GM23248 (cell line): ENCODE measurements at regions not wholly inside any gene's neighbourhood (a gene's known extent, or its start where the extent isn't known, plus 50 kb on each side); places are given as distances from the start of the nearest gene placed in this dataset.
A peak's percentile ranks its signal among the peaks of the same experiment; 100 is the strongest.

Source experiments
- DNase-seq: peaks from one replicate; pipeline ENCODE4 v3.0.0-alpha.2; 2015
- H2AFZ ChIP-seq: fragments of 200-600 bp; sonication (generic); 2 replicates; pipeline ENCODE4 v1.6.1; 2016; ENCODE audit warnings: antibody characterized with exemption
- H3F3A ChIP-seq: fragments of 200-600 bp; sonication (generic); 2 replicates; pipeline ENCODE4 v1.6.1; 2016; ENCODE audit warnings: mild to moderate bottlenecking, antibody characterized with exemption, mixed run types; ENCODE audit not compliant: insufficient read depth
- H3K27ac ChIP-seq: fragments of 200-600 bp; sonication (generic); 2 replicates; pipeline ENCODE4 v1.5.1; 2016; ENCODE audit warnings: mild to moderate bottlenecking
- H3K27me3 ChIP-seq: fragments of 200-600 bp; sonication (generic); replicated peaks from 2 replicates; pipeline ENCODE4 v1.6.1; 2016; ENCODE audit warnings: mild to moderate bottlenecking; ENCODE audit not compliant: insufficient read depth
- H3K36me3 ChIP-seq: fragments of 200-600 bp; sonication (generic); 2 replicates; pipeline ENCODE4 v1.6.1; 2016; ENCODE audit warnings: low read depth, mild to moderate bottlenecking
- H3K4me1 ChIP-seq: fragments of 200-600 bp; sonication (generic); 2 replicates; pipeline ENCODE4 v1.6.1; 2016; ENCODE audit warnings: mild to moderate bottlenecking; ENCODE audit not compliant: insufficient read depth
- H3K4me2 ChIP-seq: fragments of 200-600 bp; sonication (generic); one replicate; pipeline ENCODE4 v1.6.1; 2016; ENCODE audit warnings: mild to moderate bottlenecking; ENCODE audit not compliant: unreplicated experiment
- H3K4me3 ChIP-seq: fragments of 200-600 bp; sonication (generic); 2 replicates; pipeline ENCODE4 v1.5.1; 2016; ENCODE audit warnings: mild to moderate bottlenecking
- H3K79me2 ChIP-seq: fragments of 200-600 bp; sonication (generic); 2 replicates; pipeline ENCODE4 v1.6.1; 2016; ENCODE audit warnings: mild to moderate bottlenecking; ENCODE audit not compliant: insufficient read depth
- H3K9ac ChIP-seq: fragments of 200-600 bp; sonication (generic); 2 replicates; pipeline ENCODE4 v1.6.1; 2016; ENCODE audit warnings: mild to moderate bottlenecking
- H3K9me2 ChIP-seq: fragments of 200-600 bp; sonication (generic); 2 replicates; pipeline ENCODE4 v1.6.1; 2016; ENCODE audit warnings: mixed run types, mild to moderate bottlenecking, moderate library complexity; ENCODE audit not compliant: insufficient read depth
- H3K9me3 ChIP-seq: fragments of 200-600 bp; sonication (generic); one replicate; pipeline ENCODE4 v1.6.1; 2017; ENCODE audit warnings: low read depth
- H4K20me1 ChIP-seq: fragments of 200-600 bp; sonication (generic); 2 replicates; pipeline ENCODE4 v1.6.0; 2016; ENCODE audit not compliant: insufficient read depth
- EZH2 ChIP-seq: fragments of 200-600 bp; sonication (generic); IDR thresholded peaks from 2 replicates; pipeline ENCODE4 v1.6.1; 2018; ENCODE audit warnings: antibody characterized with exemption, mild to moderate bottlenecking; ENCODE audit not compliant: insufficient read depth, poor library complexity, severe bottlenecking
- EZH2phosphoT487 ChIP-seq: fragments of 200-600 bp; sonication (generic); IDR thresholded peaks from 2 replicates; pipeline ENCODE4 v1.6.1; 2018; ENCODE audit warnings: antibody characterized with exemption, moderate library complexity, mild to moderate bottlenecking, low read depth; ENCODE audit not compliant: insufficient read depth
- WGBS, 2 experiments: methylation state at CpG; one replicate each; pipeline ENCODE4 v1.1.6; 2015 to 2017; ENCODE audit warnings: low lambda C conversion rate in 2 of 2, low coverage in 1 of 2; ENCODE audit errors: missing lambda C conversion rate in 2 of 2; 5-methylcytosine and 5-hydroxymethylcytosine counted together
- in situ Hi-C: fragments of 300-500 bp; cut with MboI; formaldehyde crosslinking; loops from 2 replicates; pipeline ENCODE4 v1.15.0; 2020

GRCh38 chr19:28703400-28703956 is 509.5 kb downstream of the UQCRFS1 start:
- Histone ChIP-seq H2AFZ (no peak overlapping the region), H4K20me1 (no peaks in the 10 kb centered on the region), H3K36me3 (no peaks in the 10 kb centered on the region), H3K9ac (no peak overlapping the region), H3K27me3 (no peaks in the 10 kb centered on the region), H3K79me2 (no peaks in the 10 kb centered on the region), H3K4me2 (no peak overlapping the region), H3K9me2 (no peaks in the 10 kb centered on the region), H3K9me3 (no peaks in the 10 kb centered on the region), H3K27ac (no peak overlapping the region), H3K4me1 (peaks cover 38% of the 10 kb centered on the region), H3F3A (peaks cover 17% of the 10 kb centered on the region), H3K4me3 (no peak overlapping the region)
- peak; percentile 15 for DNase-seq
- TF ChIP-seq EZH2phosphoT487 (no peak), EZH2 (no peak)
- in situ Hi-C loops = loop anchor here (25.0 kb wide), 1 partner anchor 741 kb away; no protein-coding TSS in a partner anchor

DNA sequence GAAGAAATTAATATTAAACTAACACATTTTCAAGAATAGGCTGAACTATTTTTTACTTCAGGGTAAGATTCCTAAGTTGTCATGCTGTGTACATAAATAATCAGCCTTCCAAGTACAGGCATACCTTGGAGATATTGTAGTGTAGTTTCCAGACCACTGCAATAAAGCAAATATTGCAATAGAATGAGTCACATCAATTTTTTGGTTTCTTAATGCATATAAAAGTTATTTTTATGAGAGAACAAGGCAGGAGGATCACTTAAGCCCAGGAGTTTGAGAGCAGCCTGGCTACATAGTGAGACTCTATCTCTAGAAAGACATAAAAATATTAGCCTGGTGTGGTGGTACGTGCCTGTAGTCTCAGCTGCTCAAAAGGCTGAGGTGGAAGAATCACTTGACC is 511.5 kb downstream of the UQCRFS1 start:
- TF ChIP-seq EZH2 = no peak
- no peak for TF ChIP-seq EZH2phosphoT487
- Histone ChIP-seq H3K9ac (no peak overlapping the region), H3K4me3 (0 out of 2 replicates have a peak overlapping the region, but pooled peaks have one; percentile 6), H3K9me3 (no peaks in the 10 kb centered on the region), H3K36me3 (no peaks in the 10 kb centered on the region), H3K9me2 (0 out of 2 replicates have a peak, but pooled peaks cover 6% of the 10 kb centered on the region), H4K20me1 (no peaks in the 10 kb centered on the region), H3K27me3 (peaks cover 4% of the 10 kb centered on the region; the same call in 1 of the 2 replicates), H3K4me2 (peak overlapping the region; percentile 33), H3F3A (peaks cover 17% of the 10 kb centered on the region), H3K27ac (peak overlapping the region; percentile 18; the same call in 1 of the 2 replicates), H2AFZ (no peak overlapping the region), H3K4me1 (peaks cover 38% of the 10 kb centered on the region), H3K79me2 (no peaks in the 10 kb centered on the region)
- 61 to 77% methylated on average over 1 of the region's 1 CpG for WGBS, 2 experiments
- DNase-seq = peak; percentile 45
- in situ Hi-C loops = loop anchor here (25.0 kb wide), 1 partner anchor 739 kb away; no protein-coding TSS in a partner anchor

DNA sequence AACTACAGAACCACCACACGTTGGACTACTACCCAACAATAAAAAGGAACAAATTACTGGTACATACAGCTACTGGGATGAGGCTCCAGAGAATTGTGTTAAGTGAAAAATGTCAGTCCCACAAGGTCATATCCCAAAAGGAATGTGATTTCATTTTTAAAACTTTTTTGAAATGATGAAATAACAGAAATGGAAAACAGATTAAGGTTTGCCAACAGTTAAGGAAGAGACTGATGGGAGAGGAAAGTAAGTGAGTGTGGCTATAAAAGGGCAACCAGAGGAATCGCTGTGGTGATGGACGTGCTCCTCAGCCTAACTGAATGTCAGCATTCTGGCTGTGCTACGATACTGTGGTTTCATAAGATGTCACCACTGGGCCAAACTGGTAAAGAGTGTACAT is 512.8 kb downstream of the UQCRFS1 start:
- 49% methylated on average over 4 of the region's 4 CpGs for WGBS, 2 experiments
- Histone ChIP-seq H3K9ac (no peak overlapping the region), H3K4me3 (no peak overlapping the region), H4K20me1 (no peaks in the 10 kb centered on the region), H3F3A (peaks cover 14% of the 10 kb centered on the region), H3K9me2 (0 out of 2 replicates have a peak, but pooled peaks cover 6% of the 10 kb centered on the region), H3K9me3 (no peaks in the 10 kb centered on the region), H3K36me3 (no peaks in the 10 kb centered on the region), H3K79me2 (no peaks in the 10 kb centered on the region), H3K4me2 (no peak overlapping the region), H3K4me1 (peaks cover 30% of the 10 kb centered on the region), H3K27ac (no peak overlapping the region), H2AFZ (no peak overlapping the region), H3K27me3 (peaks cover 4% of the 10 kb centered on the region; the same call in 1 of the 2 replicates)
- in situ Hi-C loops = loop anchor here (25.0 kb wide), 1 partner anchor 738 kb away; no protein-coding TSS in a partner anchor
- peak; percentile 4 for DNase-seq
- no peak for TF ChIP-seq EZH2phosphoT487
- no peak for TF ChIP-seq EZH2

- 0 out of 2 replicates have a peak, but pooled peaks cover 6% of the 10 kb centered on the region for H3K9me2 ChIP-seq
- peaks cover 12% of the 10 kb centered on the region for H3K4me1 ChIP-seq
- H3K27me3 ChIP-seq = peaks cover 4% of the 10 kb centered on the region; the same call in 1 of the 2 replicates
- H2AFZ ChIP-seq = no peak overlapping the region
- no peak for TF ChIP-seq EZH2
- H3K4me3 ChIP-seq = no peak overlapping the region
- H3K9me3 ChIP-seq = no peaks in the 10 kb centered on the region
- H4K20me1 ChIP-seq = no peaks in the 10 kb centered on the region
- no peaks in the 10 kb centered on the region for H3K79me2 ChIP-seq
- no peak overlapping the region for H3K27ac ChIP-seq
- H3K36me3 ChIP-seq = no peaks in the 10 kb centered on the region
- peaks cover 8% of the 10 kb centered on the region; the same call in 1 of the 2 replicates for H3F3A ChIP-seq
- no peak overlapping the region for H3K9ac ChIP-seq
- WGBS, 2 experiments = 25 to 28% methylated on average over 1 of the region's 1 CpG
- DNase-seq = no peak
- no peak overlapping the region for H3K4me2 ChIP-seq
- in situ Hi-C loops = no loop called here
Measured at GRCh38 chr19:28697308-28697707, 515.6 kb downstream of the UQCRFS1 start.
